H1 (cell line): ENCODE measurements at regions not wholly inside any gene's neighbourhood (a gene's known extent, or its start where the extent isn't known, plus 50 kb on each side); places are given as distances from the start of the nearest gene placed in this dataset.

Experiments used
- CBX8 ChIP-seq: fragments of 300-800, 300-1000 bp; sonication (generic); IDR thresholded peaks from 2 replicates; pipeline ENCODE4 v1.7.1; 2016; ENCODE audit warnings: low read depth, low read length, borderline replicate concordance
- CEBPB ChIP-seq: IDR thresholded peaks from 2 replicates; pipeline ENCODE4 v1.6.1; 2012; ENCODE audit warnings: low read depth, low read length
- CTBP2 ChIP-seq: IDR thresholded peaks from 2 replicates; pipeline ENCODE4 v1.7.0; 2011; ENCODE audit warnings: borderline replicate concordance, mild to moderate bottlenecking, moderate library complexity, mixed read lengths, low read length; ENCODE audit not compliant: insufficient read depth, insufficient read length
- HDAC6 ChIP-seq: IDR thresholded peaks from one replicate; pipeline ENCODE4 v1.7.1; 2012; ENCODE audit warnings: low read depth, mild to moderate bottlenecking, inconsistent platforms, low read length, moderate library complexity
- MAFK ChIP-seq: IDR thresholded peaks from 2 replicates; pipeline ENCODE4 v1.6.1; 2012; ENCODE audit warnings: low read depth, mild to moderate bottlenecking, improper control_type of control experiment, low read length
- RAD21 ChIP-seq, 2 experiments: IDR thresholded peaks in 1 of 2; conservative IDR thresholded peaks in 1 of 2; 2 replicates each; pipeline ENCODE4 v1.6.1; 2011; ENCODE audit warnings: low read depth in 2 of 2, low read length in 2 of 2, improper control_type of control experiment in 1 of 2, inconsistent platforms in 1 of 2, mild to moderate bottlenecking in 1 of 2, moderate library complexity in 1 of 2
- SIRT6 ChIP-seq: IDR thresholded peaks from one replicate; pipeline ENCODE4 v1.7.1; 2012; ENCODE audit warnings: low read length, inconsistent platforms
- ZNF274 ChIP-seq: IDR thresholded peaks from 2 replicates; pipeline ENCODE4 v1.7.0; 2012; ENCODE audit warnings: low read length, borderline replicate concordance; ENCODE audit errors: extremely low read depth

- TF ChIP-seq CBX8 (no peak), CTBP2 (no peak), ZNF274 (no peak), MAFK (no peak), SIRT6 (no peak), HDAC6 (no peak), RAD21 (IDR thresholded peaks at IDR 0.05 in 1 of 2, conservative IDR thresholded peaks at IDR 0.05 in 1 of 2; ENCODE audit: low read depth in 2 of 2, low read length in 2 of 2) (no peak), CEBPB (no peak)
These were observed 118.3 kb upstream of the GABRA2 start (continued) for GRCh38 chr4:46508216-46508615.
